HCT116 (cell line): ENCODE measurements at regions not wholly inside any gene's neighbourhood (a gene's known extent, or its start where the extent isn't known, plus 50 kb on each side); places are given as distances from the start of the nearest gene placed in this dataset.
"Not testable (repeated sequence)": the region's sequence is repeated elsewhere in the genome, so short reads cannot be mapped to it uniquely, and the experiment has no call there.

Experiments used
- EGR1 ChIP-seq: IDR thresholded peaks from 2 replicates; pipeline ENCODE4 v1.6.1; 2012; ENCODE audit warnings: low read depth
- EZH2 ChIP-seq: fragments of 200-600 bp; sonication (generic); IDR thresholded peaks from 2 replicates; pipeline ENCODE4 v1.6.1; 2017; ENCODE audit warnings: antibody characterized with exemption, mixed run types
- JUND ChIP-seq: IDR thresholded peaks from 2 replicates; pipeline ENCODE4 v1.6.1; 2012
- POLR2A ChIP-seq: IDR thresholded peaks from 2 replicates; pipeline ENCODE4 v1.7.0; 2011; ENCODE audit warnings: borderline replicate concordance; ENCODE audit not compliant: insufficient read depth, insufficient read length; ENCODE audit errors: extremely low read depth
- POLR2AphosphoS5 ChIP-seq: IDR thresholded peaks from 2 replicates; pipeline ENCODE4 v1.6.1; 2011; ENCODE audit warnings: mild to moderate bottlenecking, low read depth, low read length, moderate library complexity
- RAD21 ChIP-seq: IDR thresholded peaks from 2 replicates; pipeline ENCODE4 v1.6.1; 2012; ENCODE audit warnings: low read depth, mild to moderate bottlenecking
- SP1 ChIP-seq: IDR thresholded peaks from 2 replicates; pipeline ENCODE4 v1.6.1; 2012; ENCODE audit warnings: low read depth
- TCF7L2 ChIP-seq: IDR thresholded peaks from 2 replicates; pipeline ENCODE4 v1.7.0; 2011; ENCODE audit warnings: borderline replicate concordance, inconsistent platforms; ENCODE audit not compliant: insufficient read depth, insufficient read length; ENCODE audit errors: extremely low read depth
- YY1 ChIP-seq: IDR thresholded peaks from 2 replicates; pipeline ENCODE4 v1.6.1; 2011; ENCODE audit warnings: low read length, low read depth, moderate library complexity, mild to moderate bottlenecking; ENCODE audit not compliant: insufficient replicate concordance; ENCODE audit errors: extremely low read depth
- ZFX ChIP-seq: fragments of 450-650 bp; IDR thresholded peaks from 2 replicates; pipeline ENCODE4 v1.6.1; 2017
- TF ChIP-seq, protein P1 (sequence below), 3 experiments: fragments of 200-600 bp in 1 of 3; sonication (generic) in 1 of 3; IDR thresholded peaks in 2 of 3; conservative IDR thresholded peaks in 1 of 3; 2 replicates each; pipeline ENCODE4 v1.5.1; 2012 to 2017; ENCODE audit warnings: low read depth in 2 of 3, low read length in 2 of 3, antibody characterized with exemption in 1 of 3, borderline replicate concordance in 1 of 3, control low read depth in 1 of 3, mild to moderate bottlenecking in 1 of 3, mixed read lengths in 1 of 3, mixed run types in 1 of 3, moderate library complexity in 1 of 3; ENCODE audit not compliant: insufficient read depth in 1 of 3
- TF ChIP-seq, protein P2 (sequence below): IDR thresholded peaks from 2 replicates; pipeline ENCODE4 v1.6.1; 2012

DNA sequence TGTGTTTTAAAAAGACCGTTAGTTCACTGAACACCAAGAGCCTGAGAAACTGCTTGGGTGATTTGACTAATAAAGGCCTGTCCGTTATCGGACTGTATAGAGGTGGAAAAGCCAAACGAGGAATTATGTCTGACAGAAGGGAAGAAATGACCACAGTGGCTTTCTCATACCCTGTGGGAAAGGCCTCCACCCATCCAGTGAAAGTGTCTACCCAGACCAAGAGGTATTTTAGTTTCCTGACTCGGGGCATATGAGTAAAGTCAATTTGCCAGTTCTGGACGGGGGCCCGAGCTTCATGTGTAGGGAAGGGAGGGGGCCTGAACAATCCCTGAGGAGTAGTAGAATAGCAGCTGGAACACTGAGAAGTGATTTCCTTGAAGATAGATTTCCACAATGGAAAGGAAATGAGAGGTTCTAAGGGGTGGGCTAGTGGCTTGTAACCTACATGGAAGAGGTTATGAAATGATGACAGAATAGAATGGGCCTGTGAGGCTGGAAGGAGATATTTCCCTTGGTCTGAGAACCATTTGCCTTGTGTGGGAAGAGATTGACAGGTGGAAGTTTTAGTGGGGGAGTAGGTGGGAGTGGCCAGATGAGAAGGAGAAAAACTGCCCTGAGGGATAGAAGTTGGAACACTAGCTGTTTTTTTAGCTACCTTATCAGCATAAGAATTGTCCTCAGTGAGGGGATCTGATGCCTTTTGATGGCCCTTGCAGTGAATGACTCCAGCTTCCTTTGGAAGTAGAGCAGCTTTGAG is 106.4 kb upstream of the PPM1J start:
- TF ChIP-seq, protein P1, sequence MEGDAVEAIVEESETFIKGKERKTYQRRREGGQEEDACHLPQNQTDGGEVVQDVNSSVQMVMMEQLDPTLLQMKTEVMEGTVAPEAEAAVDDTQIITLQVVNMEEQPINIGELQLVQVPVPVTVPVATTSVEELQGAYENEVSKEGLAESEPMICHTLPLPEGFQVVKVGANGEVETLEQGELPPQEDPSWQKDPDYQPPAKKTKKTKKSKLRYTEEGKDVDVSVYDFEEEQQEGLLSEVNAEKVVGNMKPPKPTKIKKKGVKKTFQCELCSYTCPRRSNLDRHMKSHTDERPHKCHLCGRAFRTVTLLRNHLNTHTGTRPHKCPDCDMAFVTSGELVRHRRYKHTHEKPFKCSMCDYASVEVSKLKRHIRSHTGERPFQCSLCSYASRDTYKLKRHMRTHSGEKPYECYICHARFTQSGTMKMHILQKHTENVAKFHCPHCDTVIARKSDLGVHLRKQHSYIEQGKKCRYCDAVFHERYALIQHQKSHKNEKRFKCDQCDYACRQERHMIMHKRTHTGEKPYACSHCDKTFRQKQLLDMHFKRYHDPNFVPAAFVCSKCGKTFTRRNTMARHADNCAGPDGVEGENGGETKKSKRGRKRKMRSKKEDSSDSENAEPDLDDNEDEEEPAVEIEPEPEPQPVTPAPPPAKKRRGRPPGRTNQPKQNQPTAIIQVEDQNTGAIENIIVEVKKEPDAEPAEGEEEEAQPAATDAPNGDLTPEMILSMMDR (IDR thresholded peaks at IDR 0.05 in 2 of 3, conservative IDR thresholded peaks at IDR 0.05 in 1 of 3; ENCODE audit: borderline replicate concordance in 1 of 3, insufficient read depth in 1 of 3, low read depth in 2 of 3, low read length in 2 of 3), result not testable (repeated sequence)
- not testable (repeated sequence) for TF ChIP-seq TCF7L2, POLR2A, EGR1, POLR2AphosphoS5, ZFX, YY1, JUND, EZH2, RAD21, SP1
- TF ChIP-seq, protein P2, sequence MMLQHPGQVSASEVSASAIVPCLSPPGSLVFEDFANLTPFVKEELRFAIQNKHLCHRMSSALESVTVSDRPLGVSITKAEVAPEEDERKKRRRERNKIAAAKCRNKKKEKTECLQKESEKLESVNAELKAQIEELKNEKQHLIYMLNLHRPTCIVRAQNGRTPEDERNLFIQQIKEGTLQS, result not testable (repeated sequence)
